ENCODE measurements at regions not wholly inside any gene's neighbourhood (a gene's known extent, or its start where the extent isn't known, plus 50 kb on each side); places are given as distances from the start of the nearest gene placed in this dataset.

GRCh38 chr10:4671451-4672145, 154.4 kb upstream of the AKR1E2 start:
- Histone ChIP-seq H3K4me1 (no peaks in the 10 kb centered on the region), H3K9me3 (peaks cover 0 to 8% of the 10 kb centered on the region in 2 donors), H3K4me3 (no peak overlapping the region), H3K36me3 (no peaks in the 10 kb centered on the region), H3K27me3 (no peaks in the 10 kb centered on the region), H3K27ac (no peak overlapping the region)
- TF ChIP-seq, protein P1, sequence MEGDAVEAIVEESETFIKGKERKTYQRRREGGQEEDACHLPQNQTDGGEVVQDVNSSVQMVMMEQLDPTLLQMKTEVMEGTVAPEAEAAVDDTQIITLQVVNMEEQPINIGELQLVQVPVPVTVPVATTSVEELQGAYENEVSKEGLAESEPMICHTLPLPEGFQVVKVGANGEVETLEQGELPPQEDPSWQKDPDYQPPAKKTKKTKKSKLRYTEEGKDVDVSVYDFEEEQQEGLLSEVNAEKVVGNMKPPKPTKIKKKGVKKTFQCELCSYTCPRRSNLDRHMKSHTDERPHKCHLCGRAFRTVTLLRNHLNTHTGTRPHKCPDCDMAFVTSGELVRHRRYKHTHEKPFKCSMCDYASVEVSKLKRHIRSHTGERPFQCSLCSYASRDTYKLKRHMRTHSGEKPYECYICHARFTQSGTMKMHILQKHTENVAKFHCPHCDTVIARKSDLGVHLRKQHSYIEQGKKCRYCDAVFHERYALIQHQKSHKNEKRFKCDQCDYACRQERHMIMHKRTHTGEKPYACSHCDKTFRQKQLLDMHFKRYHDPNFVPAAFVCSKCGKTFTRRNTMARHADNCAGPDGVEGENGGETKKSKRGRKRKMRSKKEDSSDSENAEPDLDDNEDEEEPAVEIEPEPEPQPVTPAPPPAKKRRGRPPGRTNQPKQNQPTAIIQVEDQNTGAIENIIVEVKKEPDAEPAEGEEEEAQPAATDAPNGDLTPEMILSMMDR (IDR thresholded peaks at IDR 0.05) = no peak
- intact Hi-C loops (cut with DNase I) = no loop called here
- ATAC-seq = no peak
- DNase-seq = no peak

- DNase-seq (no peak), ATAC-seq (no peak)
- intact Hi-C loops (cut with DNase I) = no loop called here
- Histone ChIP-seq H3K4me1 (no peaks in the 10 kb centered on the region), H3K27ac (no peak overlapping the region), H3K27me3 (no peaks in the 10 kb centered on the region), H3K9me3 (peaks cover 0 to 8% of the 10 kb centered on the region in 2 donors), H3K36me3 (no peaks in the 10 kb centered on the region), H3K4me3 (no peak overlapping the region)
- TF ChIP-seq, protein P1 (IDR thresholded peaks at IDR 0.05) = no peak
Observed at GRCh38 chr10:4670737-4671136, 155.3 kb upstream of the AKR1E2 start.

- intact Hi-C loops (cut with DNase I) = no loop called here
- Histone ChIP-seq H3K36me3 (no peaks in the 10 kb centered on the region), H3K4me3 (no peak overlapping the region), H3K27me3 (no peaks in the 10 kb centered on the region), H3K27ac (no peak overlapping the region), H3K4me1 (no peaks in the 10 kb centered on the region), H3K9me3 (peaks cover 0 to 8% of the 10 kb centered on the region in 2 donors)
- TF ChIP-seq, protein P1 (IDR thresholded peaks at IDR 0.05) = no peak
- DNase-seq = no peak
- no peak for ATAC-seq
Observed at GRCh38 chr10:4669585-4669984, 156.4 kb upstream of the AKR1E2 start.

DNA sequence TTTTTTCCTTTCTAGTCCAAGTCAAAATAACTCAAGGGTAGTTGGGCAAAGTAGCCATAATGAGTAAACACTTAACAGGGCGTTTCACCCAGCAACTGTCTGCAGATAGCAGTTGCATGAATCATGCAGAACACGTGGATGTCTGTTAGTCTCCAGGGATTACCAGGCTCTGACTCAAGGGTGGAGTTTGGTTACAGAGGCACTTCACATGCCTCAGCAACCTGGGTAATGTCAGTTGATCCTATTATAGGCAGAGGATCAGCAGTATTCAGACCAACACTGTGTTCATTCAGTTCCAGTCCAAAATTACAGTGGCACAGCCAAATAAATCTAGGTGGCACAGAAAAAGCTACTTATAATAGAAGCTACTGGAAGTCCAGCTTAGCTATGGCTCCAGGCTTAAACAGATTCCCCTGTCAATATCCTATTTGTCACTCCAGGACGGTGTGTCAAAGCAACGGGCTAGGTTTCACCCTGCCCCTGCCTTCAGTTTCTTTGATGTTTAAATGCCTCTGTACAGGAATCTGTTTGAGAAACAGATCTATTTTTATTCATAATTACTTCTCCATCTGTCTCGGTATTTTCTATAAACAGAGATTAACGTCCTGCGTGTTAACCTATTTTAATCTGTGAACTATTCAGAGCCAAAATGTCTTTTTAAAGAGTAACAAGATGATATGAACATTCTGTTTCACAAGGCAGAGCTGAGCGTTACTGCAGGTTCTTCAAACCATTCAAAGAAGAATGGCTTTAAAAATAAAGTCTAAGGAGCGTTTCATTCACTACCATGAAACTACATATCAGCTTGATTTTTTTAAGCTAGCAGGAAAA, 162.6 kb upstream of the AKR1E2 start:
- TF ChIP-seq, protein P1 (IDR thresholded peaks at IDR 0.05) = no peak
- Histone ChIP-seq H3K27me3 (no peaks in the 10 kb centered on the region), H3K4me3 (no peak overlapping the region), H3K4me1 (peaks cover 20 to 21% of the 10 kb centered on the region in 2 donors), H3K9me3 (no peaks in the 10 kb centered on the region), H3K27ac (peak overlapping the region; percentile 76 to 84), H3K36me3 (no peaks in the 10 kb centered on the region)
- ATAC-seq (peak; percentile 94), DNase-seq (peak in 2 of 4 donors; percentile 52 to 73)
- intact Hi-C loops (cut with DNase I) = no loop called here

- DNase-seq = no peak
- Histone ChIP-seq H3K36me3 (no peaks in the 10 kb centered on the region), H3K27me3 (no peaks in the 10 kb centered on the region), H3K9me3 (no peaks in the 10 kb centered on the region), H3K4me1 (peaks cover 20 to 21% of the 10 kb centered on the region in 2 donors), H3K27ac (peak overlapping the region; percentile 76 to 84), H3K4me3 (no peak overlapping the region)
- intact Hi-C loops (cut with DNase I) = no loop called here
- peak; percentile 30 for ATAC-seq
- TF ChIP-seq, protein P1 (IDR thresholded peaks at IDR 0.05) = no peak
Observed at GRCh38 chr10:4662576-4663161, 163.3 kb upstream of the AKR1E2 start.

Data from left lung (tissue), 4 donors.